K562 (cell line): ENCODE measurements at regions not wholly inside any gene's neighbourhood (a gene's known extent, or its start where the extent isn't known, plus 50 kb on each side); places are given as distances from the start of the nearest gene placed in this dataset.
A peak's percentile ranks its signal among the peaks of the same experiment; 100 is the strongest.

Experiments
- ASH1L ChIP-seq: fragments of 450-650 bp; IDR thresholded peaks from 2 replicates; pipeline ENCODE4 v1.6.1; 2018; ENCODE audit warnings: borderline replicate concordance, mild to moderate bottlenecking, low read depth; ENCODE audit not compliant: partially characterized antibody
- BACH1 ChIP-seq: fragments of 200-800 bp; sonication (Bioruptor generic); IDR thresholded peaks from 2 replicates; pipeline ENCODE4 v1.6.1; 2016; ENCODE audit warnings: missing genetic modification characterization, missing compliant biosample characterization
- CBFB ChIP-seq: sonication (generic); formaldehyde crosslinking; IDR thresholded peaks from 2 replicates; pipeline ENCODE4 v1.4.0; 2020; ENCODE audit warnings: mild to moderate bottlenecking, missing genetic modification reagents
- CC2D1A ChIP-seq: fragments of 450-650 bp; IDR thresholded peaks from 2 replicates; pipeline ENCODE4 v1.6.1; 2017; ENCODE audit warnings: mild to moderate bottlenecking
- GATAD2B ChIP-seq: fragments of 450-650 bp; IDR thresholded peaks from 2 replicates; pipeline ENCODE4 v1.6.1; 2017; ENCODE audit warnings: mild to moderate bottlenecking, borderline replicate concordance
- HDAC2 ChIP-seq: fragments of 450-650 bp; IDR thresholded peaks from 2 replicates; pipeline ENCODE4 v1.6.1; 2016; ENCODE audit warnings: mild to moderate bottlenecking
- NR2C1 ChIP-seq, 2 experiments: fragments of 450-650 bp; IDR thresholded peaks; 2 replicates each; pipeline ENCODE4 v1.6.1; 2017; ENCODE audit warnings: mild to moderate bottlenecking in 2 of 2, antibody characterized with exemption in 1 of 2, inconsistent platforms in 1 of 2, missing compliant biosample characterization in 1 of 2, missing genetic modification characterization in 1 of 2
- PRDM10 ChIP-seq: fragments of 450-650 bp; IDR thresholded peaks from 2 replicates; pipeline ENCODE4 v1.6.1; 2018; ENCODE audit not compliant: partially characterized antibody
- SMAD4 ChIP-seq: fragments of 250-450 bp; sonication (Bioruptor Pico); conservative IDR thresholded peaks from 2 replicates; pipeline ENCODE4 v1.8.0; 2021; ENCODE audit warnings: inconsistent platforms, mild to moderate bottlenecking, moderate library complexity
- STAT5A ChIP-seq: IDR thresholded peaks from 2 replicates; pipeline ENCODE4 v1.6.1; 2012; ENCODE audit warnings: low read length, inconsistent platforms, borderline replicate concordance
- TAF15 ChIP-seq: fragments of 200-400 bp; formaldehyde crosslinking; IDR thresholded peaks from 2 replicates; pipeline ENCODE4 v1.6.1; 2017; ENCODE audit warnings: mild to moderate bottlenecking, low read depth, low read length, moderate library complexity
- TCF7L2 ChIP-seq: fragments of 150-350 bp; IDR thresholded peaks from 2 replicates; pipeline ENCODE4 v1.6.1; 2016; ENCODE audit warnings: low read depth, mild to moderate bottlenecking, low read length, moderate library complexity
- THRAP3 ChIP-seq: fragments of 450-650 bp; IDR thresholded peaks from 2 replicates; pipeline ENCODE4 v1.6.1; 2016; ENCODE audit warnings: mild to moderate bottlenecking, inconsistent platforms, borderline replicate concordance
- ZNF175 ChIP-seq: fragments of 200-800 bp; sonication (Bioruptor generic); IDR thresholded peaks from 2 replicates; pipeline ENCODE4 v1.6.1; 2016; ENCODE audit warnings: low read depth, mild to moderate bottlenecking, missing genetic modification characterization, missing compliant biosample characterization
- ZNF217 ChIP-seq: sonication (generic); formaldehyde crosslinking; IDR thresholded peaks from 2 replicates; pipeline ENCODE4 v1.8.0; 2022; ENCODE audit warnings: mild to moderate bottlenecking, missing genetic modification reagents
- ZNF232 ChIP-seq: sonication (generic); formaldehyde crosslinking; IDR thresholded peaks from 2 replicates; pipeline ENCODE4 v1.8.0; 2022; ENCODE audit warnings: mild to moderate bottlenecking, missing genetic modification reagents
- TF ChIP-seq, protein P1 (sequence below): fragments of 450-650 bp; formaldehyde crosslinking; IDR thresholded peaks from 2 replicates; pipeline ENCODE4 v1.4.0; 2020; ENCODE audit warnings: mild to moderate bottlenecking, moderate library complexity

- TF ChIP-seq GATAD2B (no peak), HDAC2 (no peak), CBFB (no peak), ZNF175 (CRISPR knock-in tag) (peak; percentile 17; the same call in 1 of the 2 replicates), TCF7L2 (no peak), CC2D1A (no peak), THRAP3 (no peak), NR2C1 (IDR thresholded peaks at IDR 0.05) (peak; percentile 92), NR2C1 (tag; IDR thresholded peaks at IDR 0.05) (peak; percentile 94), ZNF232 (CRISPR knock-in tag) (no peak), STAT5A (no peak), TAF15 (no peak), BACH1 (tag) (no peak), ASH1L (no peak), ZNF217 (no peak), SMAD4 (CRISPR knock-in tag) (no peak), PRDM10 (peak; percentile 53)
- TF ChIP-seq, protein P1, sequence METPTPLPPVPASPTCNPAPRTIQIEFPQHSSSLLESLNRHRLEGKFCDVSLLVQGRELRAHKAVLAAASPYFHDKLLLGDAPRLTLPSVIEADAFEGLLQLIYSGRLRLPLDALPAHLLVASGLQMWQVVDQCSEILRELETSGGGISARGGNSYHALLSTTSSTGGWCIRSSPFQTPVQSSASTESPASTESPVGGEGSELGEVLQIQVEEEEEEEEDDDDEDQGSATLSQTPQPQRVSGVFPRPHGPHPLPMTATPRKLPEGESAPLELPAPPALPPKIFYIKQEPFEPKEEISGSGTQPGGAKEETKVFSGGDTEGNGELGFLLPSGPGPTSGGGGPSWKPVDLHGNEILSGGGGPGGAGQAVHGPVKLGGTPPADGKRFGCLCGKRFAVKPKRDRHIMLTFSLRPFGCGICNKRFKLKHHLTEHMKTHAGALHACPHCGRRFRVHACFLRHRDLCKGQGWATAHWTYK (CRISPR knock-in tag), result no peak
These were observed 160.9 kb upstream of the EEA1 start (continued) for GRCh38 chr12:93089805-93090569.
